Endothelial cell of umbilical vein (primary cell): ENCODE measurements at regions not wholly inside any gene's neighbourhood (a gene's known extent, or its start where the extent isn't known, plus 50 kb on each side); places are given as distances from the start of the nearest gene placed in this dataset.

Experiments
- BruUV-seq: library from RNA; stranded (reverse); fragments of 400-500 nt; replicated peaks from 2 replicates; lab custom pipeline; 2021; lab: Mats Ljungman, UMichigan
- CTCF ChIA-PET: fragments of 300-600, 350-600 bp; sonication (Branson Sonifier 250); formaldehyde crosslinking; loops from one replicate; lab custom pipeline; 2021; ENCODE audit warnings: antibody characterized with exemption, inconsistent platforms; lab: Charles Lee
- POLR2A ChIA-PET: fragments of 300-600, 350-600 bp; sonication (Branson Sonifier 250); formaldehyde crosslinking; loops from one replicate; lab custom pipeline; 2021; ENCODE audit warnings: antibody characterized with exemption, inconsistent platforms; lab: Charles Lee
- DNase-seq: peaks from one replicate; pipeline ENCODE4 v3.0.0-alpha.2; 2011; ENCODE audit warnings: low read depth, low spot score
- FAIRE-seq: peaks from 2 replicates; lab custom pipeline; 2011; peaks lifted over from hg19 to GRCh38; lab: Jason Lieb, UNC
- H2AFZ ChIP-seq: 2 replicates; pipeline ENCODE4 v1.6.0; 2012; ENCODE audit warnings: low read depth, low read length, control low read depth, inconsistent platforms
- H3K27ac ChIP-seq: 2 replicates; pipeline ENCODE4 v1.5.1; 2011; ENCODE audit warnings: low read depth, mild to moderate bottlenecking, control low read depth, low read length, moderate library complexity; ENCODE audit not compliant: insufficient read depth
- H3K27me3 ChIP-seq, 2 experiments: 2 replicates each; pipeline versions ENCODE4 v1.6.0 to v1.6.1; 2011; ENCODE audit warnings: low read length in 2 of 2, mixed read lengths in 1 of 2; ENCODE audit not compliant: control insufficient read depth in 2 of 2, insufficient read depth in 2 of 2
- H3K36me3 ChIP-seq, 2 experiments: 2 replicates in 1 of 2; 3 replicates in 1 of 2; pipeline ENCODE4 v1.5.1; 2011; ENCODE audit warnings: low read length in 2 of 2, mild to moderate bottlenecking in 1 of 2, moderate library complexity in 1 of 2; ENCODE audit not compliant: control insufficient read depth in 2 of 2, insufficient read depth in 2 of 2; ENCODE audit errors: extremely low read depth in 1 of 2
- H3K4me1 ChIP-seq: 3 replicates; pipeline ENCODE4 v1.5.1; 2011; ENCODE audit warnings: mild to moderate bottlenecking, low read length; ENCODE audit not compliant: control insufficient read depth, insufficient read depth; ENCODE audit errors: extremely low read depth
- H3K4me2 ChIP-seq: 2 replicates; pipeline ENCODE4 v1.6.1; 2011; ENCODE audit warnings: low read length, control low read depth, mixed read lengths; ENCODE audit not compliant: insufficient read depth
- H3K4me3 ChIP-seq, 3 experiments: fragments of 200-600 bp in 1 of 3; sonication (generic), shearing (Covaris generic) in 1 of 3; replicated peaks in 1 of 3; 2 replicates each; pipeline ENCODE4 v1.5.1; 2011 to 2016; ENCODE audit warnings: control low read depth in 3 of 3, low read length in 3 of 3, mild to moderate bottlenecking in 2 of 3, inconsistent platforms in 1 of 3, low read depth in 1 of 3, moderate library complexity in 1 of 3; ENCODE audit not compliant: insufficient read depth in 1 of 3
- H3K79me2 ChIP-seq: 2 replicates; pipeline ENCODE4 v1.6.0; 2012; ENCODE audit warnings: low read length, inconsistent platforms; ENCODE audit not compliant: control insufficient read depth, insufficient read depth
- H3K9ac ChIP-seq: replicated peaks from 2 replicates; pipeline ENCODE3; 2011; ENCODE audit warnings: low read length, control low read depth; ENCODE audit not compliant: insufficient read depth; ENCODE audit errors: extremely low read depth
- H3K9me1 ChIP-seq: replicated peaks from 3 replicates; pipeline ENCODE4 v1.6.0; 2011; ENCODE audit warnings: mild to moderate bottlenecking, low read length; ENCODE audit not compliant: control insufficient read depth, insufficient read depth; ENCODE audit errors: extremely low read depth
- H3K9me3 ChIP-seq: replicated peaks from 2 replicates; pipeline ENCODE4 v1.5.1; 2012; ENCODE audit warnings: low read length, inconsistent platforms; ENCODE audit not compliant: control insufficient read depth, insufficient read depth
- H4K20me1 ChIP-seq: replicated peaks from 2 replicates; pipeline ENCODE3; 2011; ENCODE audit warnings: mild to moderate bottlenecking, low read length; ENCODE audit not compliant: control insufficient read depth, insufficient read depth; ENCODE audit errors: extremely low read depth
- CTCF ChIP-seq, 2 donors: IDR thresholded peaks; 1 replicate in 1 of 2; 2 replicates in 1 of 2; pipeline ENCODE4 v1.5.1; 2011; ENCODE audit warnings: low read length in 2 of 2, mild to moderate bottlenecking in 2 of 2, moderate library complexity in 2 of 2, control low read depth in 1 of 2, inconsistent platforms in 1 of 2, low read depth in 1 of 2; ENCODE audit not compliant: insufficient read depth in 1 of 2; ENCODE audit errors: extremely low read depth in 1 of 2
- EZH2 ChIP-seq: IDR thresholded peaks from 2 replicates; pipeline ENCODE4 v1.6.1; 2012; ENCODE audit warnings: borderline replicate concordance, low read depth, mild to moderate bottlenecking, moderate library complexity, low read length, inconsistent platforms; ENCODE audit not compliant: severe bottlenecking
- FOS ChIP-seq: IDR thresholded peaks from 2 replicates; pipeline ENCODE4 v1.6.1; 2011; ENCODE audit warnings: mild to moderate bottlenecking, low read length, moderate library complexity, borderline replicate concordance; ENCODE audit not compliant: insufficient read depth
- GATA2 ChIP-seq: IDR thresholded peaks from 2 replicates; pipeline ENCODE4 v1.7.0; 2011; ENCODE audit warnings: low read depth, mild to moderate bottlenecking, moderate library complexity, mixed read lengths, low read length; ENCODE audit not compliant: insufficient read length, insufficient read depth
- JUN ChIP-seq: IDR thresholded peaks from 2 replicates; pipeline ENCODE4 v1.6.1; 2011; ENCODE audit warnings: borderline replicate concordance, low read depth; ENCODE audit not compliant: insufficient read length, insufficient read depth
- MAX ChIP-seq: IDR thresholded peaks from 2 replicates; pipeline ENCODE4 v1.6.1; 2011; ENCODE audit not compliant: insufficient read depth, insufficient read length
- MYC ChIP-seq: IDR thresholded peaks from one replicate; pipeline ENCODE4 v1.6.1; 2011; ENCODE audit warnings: mild to moderate bottlenecking, low read depth, low read length
- POLR2A ChIP-seq: IDR thresholded peaks from 2 replicates; pipeline ENCODE4 v1.6.1; 2012; ENCODE audit warnings: low read depth, mild to moderate bottlenecking, control low read depth, low read length
- POLR2AphosphoS5 ChIP-seq: IDR thresholded peaks from 2 replicates; pipeline ENCODE4 v1.6.1; 2012; ENCODE audit warnings: low read depth, mild to moderate bottlenecking, control low read depth, low read length, moderate library complexity; ENCODE audit not compliant: insufficient read depth
- dilution Hi-C: fragments of 300-500 bp; cut with MboI; formaldehyde crosslinking; loops from one replicate; pipeline ENCODE4 v1.15.0; 2019; ENCODE audit warnings: low sequenced_read_pairs; ENCODE audit not compliant: extremely low pct_ligation_motif_present
- intact Hi-C: fragments of 100-400 bp; cut with micrococcal nuclease; formaldehyde crosslinking; loops from one replicate; pipeline ENCODE4 v1.10.0; 2022

GRCh38 chr7:26958834-26959233 lies 94.4 kb upstream of the SKAP2 start:
- Histone ChIP-seq H3K27me3 (no peaks in the 10 kb centered on the region), H3K4me1 (peaks cover 10% of the 10 kb centered on the region), H3K4me3 (no peak overlapping the region), H4K20me1 (no peaks in the 10 kb centered on the region), H3K4me2 (peak overlapping the region; percentile 3), H3K9ac (no peak overlapping the region), H3K79me2 (no peaks in the 10 kb centered on the region), H2AFZ (peak overlapping the region; percentile 90), H3K27ac (peak overlapping the region; percentile 72), H3K36me3 (no peaks in the 10 kb centered on the region), H3K9me1 (no peaks in the 10 kb centered on the region), H3K9me3 (no peaks in the 10 kb centered on the region)
- dilution Hi-C loops (no loop called here), intact Hi-C loops (loop anchor here (2.0 kb wide), 1 partner anchor 94 kb away; the partner anchor contains the start of gene SKAP2)
- CTCF ChIA-PET = interaction anchor here (0.6 to 1.3 kb wide), 3 partner anchors 8 to 267 kb away, joined by 3 to 4 read pairs (median 4); no protein-coding TSS in a partner anchor
- DNase-seq = peak; percentile 79
- peak; percentile 87 for FAIRE-seq
- POLR2A ChIA-PET = no interaction called here
- no peak for TF ChIP-seq CTCF (IDR thresholded peaks at IDR 0.05; ENCODE audit: extremely low read depth in 1 of 2, insufficient read depth in 1 of 2, low read depth in 1 of 2, low read length in 2 of 2)
- TF ChIP-seq MYC = no peak
- TF ChIP-seq GATA2 = peak; percentile 71
- peak; percentile 57 for TF ChIP-seq POLR2AphosphoS5
- TF ChIP-seq FOS = peak; percentile 98
- TF ChIP-seq POLR2A = no peak
- TF ChIP-seq EZH2 = no peak
- TF ChIP-seq MAX = no peak
- TF ChIP-seq JUN = peak; percentile 81
- no TSS peak for BruUV-seq
